Endothelial cell of umbilical vein (primary cell): ENCODE measurements at regions not wholly inside any gene's neighbourhood (a gene's known extent, or its start where the extent isn't known, plus 50 kb on each side); places are given as distances from the start of the nearest gene placed in this dataset.

ENCODE experiments used
- BruUV-seq: library from RNA; stranded (reverse); fragments of 400-500 nt; replicated peaks from 2 replicates; lab custom pipeline; 2021; lab: Mats Ljungman, UMichigan
- CTCF ChIA-PET: fragments of 300-600, 350-600 bp; sonication (Branson Sonifier 250); formaldehyde crosslinking; loops from one replicate; lab custom pipeline; 2021; ENCODE audit warnings: antibody characterized with exemption, inconsistent platforms; lab: Charles Lee
- POLR2A ChIA-PET: fragments of 300-600, 350-600 bp; sonication (Branson Sonifier 250); formaldehyde crosslinking; loops from one replicate; lab custom pipeline; 2021; ENCODE audit warnings: antibody characterized with exemption, inconsistent platforms; lab: Charles Lee
- DNase-seq: peaks from one replicate; pipeline ENCODE4 v3.0.0-alpha.2; 2011; ENCODE audit warnings: low read depth, low spot score
- FAIRE-seq: peaks from 2 replicates; lab custom pipeline; 2011; peaks lifted over from hg19 to GRCh38; lab: Jason Lieb, UNC
- H2AFZ ChIP-seq: 2 replicates; pipeline ENCODE4 v1.6.0; 2012; ENCODE audit warnings: low read depth, low read length, control low read depth, inconsistent platforms
- H3K27ac ChIP-seq: 2 replicates; pipeline ENCODE4 v1.5.1; 2011; ENCODE audit warnings: low read depth, mild to moderate bottlenecking, control low read depth, low read length, moderate library complexity; ENCODE audit not compliant: insufficient read depth
- H3K27me3 ChIP-seq, 2 experiments: 2 replicates each; pipeline versions ENCODE4 v1.6.0 to v1.6.1; 2011; ENCODE audit warnings: low read length in 2 of 2, mixed read lengths in 1 of 2; ENCODE audit not compliant: control insufficient read depth in 2 of 2, insufficient read depth in 2 of 2
- H3K36me3 ChIP-seq, 2 experiments: 2 replicates in 1 of 2; 3 replicates in 1 of 2; pipeline ENCODE4 v1.5.1; 2011; ENCODE audit warnings: low read length in 2 of 2, mild to moderate bottlenecking in 1 of 2, moderate library complexity in 1 of 2; ENCODE audit not compliant: control insufficient read depth in 2 of 2, insufficient read depth in 2 of 2; ENCODE audit errors: extremely low read depth in 1 of 2
- H3K4me1 ChIP-seq: 3 replicates; pipeline ENCODE4 v1.5.1; 2011; ENCODE audit warnings: mild to moderate bottlenecking, low read length; ENCODE audit not compliant: control insufficient read depth, insufficient read depth; ENCODE audit errors: extremely low read depth
- H3K4me2 ChIP-seq: 2 replicates; pipeline ENCODE4 v1.6.1; 2011; ENCODE audit warnings: low read length, control low read depth, mixed read lengths; ENCODE audit not compliant: insufficient read depth
- H3K4me3 ChIP-seq, 3 experiments: fragments of 200-600 bp in 1 of 3; sonication (generic), shearing (Covaris generic) in 1 of 3; replicated peaks in 1 of 3; 2 replicates each; pipeline ENCODE4 v1.5.1; 2011 to 2016; ENCODE audit warnings: control low read depth in 3 of 3, low read length in 3 of 3, mild to moderate bottlenecking in 2 of 3, inconsistent platforms in 1 of 3, low read depth in 1 of 3, moderate library complexity in 1 of 3; ENCODE audit not compliant: insufficient read depth in 1 of 3
- H3K79me2 ChIP-seq: 2 replicates; pipeline ENCODE4 v1.6.0; 2012; ENCODE audit warnings: low read length, inconsistent platforms; ENCODE audit not compliant: control insufficient read depth, insufficient read depth
- H3K9ac ChIP-seq: replicated peaks from 2 replicates; pipeline ENCODE3; 2011; ENCODE audit warnings: low read length, control low read depth; ENCODE audit not compliant: insufficient read depth; ENCODE audit errors: extremely low read depth
- H3K9me1 ChIP-seq: replicated peaks from 3 replicates; pipeline ENCODE4 v1.6.0; 2011; ENCODE audit warnings: mild to moderate bottlenecking, low read length; ENCODE audit not compliant: control insufficient read depth, insufficient read depth; ENCODE audit errors: extremely low read depth
- H3K9me3 ChIP-seq: replicated peaks from 2 replicates; pipeline ENCODE4 v1.5.1; 2012; ENCODE audit warnings: low read length, inconsistent platforms; ENCODE audit not compliant: control insufficient read depth, insufficient read depth
- H4K20me1 ChIP-seq: replicated peaks from 2 replicates; pipeline ENCODE3; 2011; ENCODE audit warnings: mild to moderate bottlenecking, low read length; ENCODE audit not compliant: control insufficient read depth, insufficient read depth; ENCODE audit errors: extremely low read depth
- CTCF ChIP-seq, 2 donors: IDR thresholded peaks; 1 replicate in 1 of 2; 2 replicates in 1 of 2; pipeline ENCODE4 v1.5.1; 2011; ENCODE audit warnings: low read length in 2 of 2, mild to moderate bottlenecking in 2 of 2, moderate library complexity in 2 of 2, control low read depth in 1 of 2, inconsistent platforms in 1 of 2, low read depth in 1 of 2; ENCODE audit not compliant: insufficient read depth in 1 of 2; ENCODE audit errors: extremely low read depth in 1 of 2
- EZH2 ChIP-seq: IDR thresholded peaks from 2 replicates; pipeline ENCODE4 v1.6.1; 2012; ENCODE audit warnings: borderline replicate concordance, low read depth, mild to moderate bottlenecking, moderate library complexity, low read length, inconsistent platforms; ENCODE audit not compliant: severe bottlenecking
- FOS ChIP-seq: IDR thresholded peaks from 2 replicates; pipeline ENCODE4 v1.6.1; 2011; ENCODE audit warnings: mild to moderate bottlenecking, low read length, moderate library complexity, borderline replicate concordance; ENCODE audit not compliant: insufficient read depth
- GATA2 ChIP-seq: IDR thresholded peaks from 2 replicates; pipeline ENCODE4 v1.7.0; 2011; ENCODE audit warnings: low read depth, mild to moderate bottlenecking, moderate library complexity, mixed read lengths, low read length; ENCODE audit not compliant: insufficient read length, insufficient read depth
- JUN ChIP-seq: IDR thresholded peaks from 2 replicates; pipeline ENCODE4 v1.6.1; 2011; ENCODE audit warnings: borderline replicate concordance, low read depth; ENCODE audit not compliant: insufficient read length, insufficient read depth
- MYC ChIP-seq: IDR thresholded peaks from one replicate; pipeline ENCODE4 v1.6.1; 2011; ENCODE audit warnings: mild to moderate bottlenecking, low read depth, low read length
- POLR2A ChIP-seq: IDR thresholded peaks from 2 replicates; pipeline ENCODE4 v1.6.1; 2012; ENCODE audit warnings: low read depth, mild to moderate bottlenecking, control low read depth, low read length
- POLR2AphosphoS5 ChIP-seq: IDR thresholded peaks from 2 replicates; pipeline ENCODE4 v1.6.1; 2012; ENCODE audit warnings: low read depth, mild to moderate bottlenecking, control low read depth, low read length, moderate library complexity; ENCODE audit not compliant: insufficient read depth
- dilution Hi-C: fragments of 300-500 bp; cut with MboI; formaldehyde crosslinking; loops from one replicate; pipeline ENCODE4 v1.15.0; 2019; ENCODE audit warnings: low sequenced_read_pairs; ENCODE audit not compliant: extremely low pct_ligation_motif_present
- intact Hi-C: fragments of 100-400 bp; cut with micrococcal nuclease; formaldehyde crosslinking; loops from one replicate; pipeline ENCODE4 v1.10.0; 2022
- TF ChIP-seq, protein P1 (sequence below): IDR thresholded peaks from 2 replicates; pipeline ENCODE4 v1.6.1; 2011; ENCODE audit not compliant: insufficient read depth, insufficient read length

DNA sequence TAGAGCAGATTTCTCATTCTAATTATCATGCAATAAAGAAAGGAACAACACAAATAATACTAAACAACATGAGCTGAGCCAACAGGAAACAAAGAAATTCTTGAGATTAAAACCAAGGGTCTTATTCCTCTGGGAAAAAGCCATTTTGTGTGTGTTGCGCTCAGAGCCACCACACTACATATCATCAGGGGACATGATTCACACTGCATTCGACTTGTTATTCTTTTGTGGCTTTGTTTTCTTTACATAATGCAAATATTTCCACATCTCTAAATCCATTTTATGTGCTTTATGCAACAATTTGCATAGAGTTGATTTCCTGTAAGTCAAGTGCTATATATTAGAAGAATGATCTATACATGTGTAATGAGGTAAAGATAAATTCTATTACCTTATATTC lies 719.6 kb downstream of the TBC1D32 start:
- intact Hi-C loops (no loop called here), dilution Hi-C loops (no loop called here)
- no peaks in the 10 kb centered on the region for H3K36me3 ChIP-seq
- no peak overlapping the region for H2AFZ ChIP-seq
- H4K20me1 ChIP-seq = no peaks in the 10 kb centered on the region
- DNase-seq (no peak), FAIRE-seq (no peak)
- BruUV-seq = no TSS peak
- no peak overlapping the region for H3K27ac ChIP-seq
- ChIA-PET CTCF (no interaction called here), POLR2A (no interaction called here)
- H3K4me2 ChIP-seq = no peak overlapping the region
- H3K4me1 ChIP-seq = no peaks in the 10 kb centered on the region
- H3K27me3 ChIP-seq = no peaks in the 10 kb centered on the region
- no peak overlapping the region for H3K4me3 ChIP-seq
- TF ChIP-seq, protein P1, sequence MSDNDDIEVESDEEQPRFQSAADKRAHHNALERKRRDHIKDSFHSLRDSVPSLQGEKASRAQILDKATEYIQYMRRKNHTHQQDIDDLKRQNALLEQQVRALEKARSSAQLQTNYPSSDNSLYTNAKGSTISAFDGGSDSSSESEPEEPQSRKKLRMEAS = no peak
- TF ChIP-seq CTCF (IDR thresholded peaks at IDR 0.05; ENCODE audit: extremely low read depth in 1 of 2, insufficient read depth in 1 of 2, low read depth in 1 of 2, low read length in 2 of 2) = no peak
- TF ChIP-seq GATA2 = no peak
- TF ChIP-seq POLR2A = no peak
- H3K9me3 ChIP-seq = no peaks in the 10 kb centered on the region
- H3K79me2 ChIP-seq = no peaks in the 10 kb centered on the region
- no peak overlapping the region for H3K9ac ChIP-seq
- no peaks in the 10 kb centered on the region for H3K9me1 ChIP-seq

- TF ChIP-seq JUN = no peak
- TF ChIP-seq POLR2AphosphoS5 = no peak
- TF ChIP-seq FOS = no peak
- no peak for TF ChIP-seq CTCF (IDR thresholded peaks at IDR 0.05; ENCODE audit: extremely low read depth in 1 of 2, insufficient read depth in 1 of 2, low read depth in 1 of 2, low read length in 2 of 2)
- TF ChIP-seq, protein P1 = no peak
- TF ChIP-seq GATA2 = no peak
- TF ChIP-seq MYC = no peak
- no peak for TF ChIP-seq EZH2
- TF ChIP-seq POLR2A = no peak
- DNase-seq = no peak
- no TSS peak for BruUV-seq
- Histone ChIP-seq H3K79me2 (no peaks in the 10 kb centered on the region), H4K20me1 (no peaks in the 10 kb centered on the region), H3K27me3 (no peaks in the 10 kb centered on the region), H3K9me1 (no peaks in the 10 kb centered on the region), H3K36me3 (no peaks in the 10 kb centered on the region), H3K4me1 (no peaks in the 10 kb centered on the region), H3K27ac (no peak overlapping the region), H3K4me2 (no peak overlapping the region), H3K4me3 (no peak overlapping the region), H2AFZ (no peak overlapping the region), H3K9me3 (no peaks in the 10 kb centered on the region), H3K9ac (no peak overlapping the region)
- FAIRE-seq = no peak
- intact Hi-C loops (no loop called here), dilution Hi-C loops (no loop called here)
- POLR2A ChIA-PET = no interaction called here
- CTCF ChIA-PET = no interaction called here
Measured at GRCh38 chr6:120608826-120609225, 725.5 kb downstream of the TBC1D32 start.
